ENCODE measurements at regions not wholly inside any gene's neighbourhood (a gene's known extent, or its start where the extent isn't known, plus 50 kb on each side); places are given as distances from the start of the nearest gene placed in this dataset.
A peak's percentile ranks its signal among the peaks of the same experiment; 100 is the strongest.

DNA sequence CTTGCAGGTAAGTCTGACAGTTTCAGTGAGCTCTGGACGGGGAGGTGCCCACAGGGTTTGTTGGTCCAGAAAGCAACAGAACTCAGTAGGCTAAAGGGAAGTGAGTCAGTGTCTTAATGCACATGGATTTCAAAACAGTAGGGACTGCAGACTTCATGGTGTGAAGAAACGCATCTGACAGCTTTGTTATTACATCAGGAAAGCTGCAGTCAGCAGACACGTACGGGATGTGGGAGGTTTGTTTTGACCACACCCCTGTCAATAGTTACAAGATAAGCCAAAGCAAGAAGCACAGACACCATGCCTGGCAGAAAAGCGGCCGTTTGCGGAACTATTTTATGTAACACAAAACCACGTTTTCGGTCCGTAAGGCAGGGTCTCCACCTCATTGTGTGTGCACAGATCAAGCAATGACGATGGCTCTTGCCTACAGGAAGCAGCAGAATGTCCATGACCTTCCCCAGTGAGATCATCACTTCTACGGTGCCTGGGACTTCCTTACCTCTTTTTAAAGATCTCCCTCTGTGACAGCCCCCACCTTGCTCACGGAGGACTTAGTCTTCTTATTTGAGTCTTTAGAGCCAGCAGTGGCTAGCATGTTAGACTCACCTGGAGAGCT, 58.2 kb upstream of the FTH1 start (continued):
- TF ChIP-seq IRF1 (CRISPR knock-in tag; IDR thresholded peaks at IDR 0.05; ENCODE audit: borderline replicate concordance) (0 out of 2 replicates have a peak, but pooled peaks have one; percentile 26), NCOA2 (IDR thresholded peaks at IDR 0.05; ENCODE audit: partially characterized antibody in 2 of 2) (no peak), ZNF212 (CRISPR knock-in tag; IDR thresholded peaks at IDR 0.05) (no peak), IRF2 (CRISPR knock-in tag; IDR thresholded peaks at IDR 0.05) (no peak), NR2F6 (CRISPR knock-in tag; IDR thresholded peaks at IDR 0.05) (no peak), TCF7 (IDR thresholded peaks at IDR 0.05; ENCODE audit: borderline replicate concordance) (peak; percentile 78; the same call in 1 of the 2 replicates), ZNF217 (CRISPR knock-in tag; IDR thresholded peaks at IDR 0.05) (peak; percentile 84; the same call in 1 of the 2 replicates), PHF8 (IDR thresholded peaks at IDR 0.05; ENCODE audit: borderline replicate concordance, low read length) (no peak), NR2C2 (CRISPR knock-in tag; IDR thresholded peaks at IDR 0.05) (no peak), NR2C2 (tag; IDR thresholded peaks at IDR 0.05) (peak; percentile 81), SIN3A (IDR thresholded peaks at IDR 0.05; ENCODE audit: borderline replicate concordance in 2 of 2, control insufficient read depth in 1 of 2, low read depth in 2 of 2, low read length in 2 of 2) (no peak; a peak in 1 of 4 replicates), ZNF707 (CRISPR knock-in tag; conservative IDR thresholded peaks at IDR 0.05) (no peak), HNRNPLL (IDR thresholded peaks at IDR 0.05; ENCODE audit: low read depth, low read length, poor library complexity, severe bottlenecking) (peak; percentile 32), MIER1 (IDR thresholded peaks at IDR 0.05; ENCODE audit: low read depth) (no peak), IFI16 (CRISPR knock-in tag; IDR thresholded peaks at IDR 0.05) (no peak), ZNF780A (CRISPR knock-in tag; IDR thresholded peaks at IDR 0.05) (no peak), NFIX (CRISPR knock-in tag; IDR thresholded peaks at IDR 0.05; ENCODE audit: low read depth) (no peak), GATA2 (CRISPR knock-in tag; IDR thresholded peaks at IDR 0.05) (peak; percentile 87)
- TF ChIP-seq, protein P1, sequence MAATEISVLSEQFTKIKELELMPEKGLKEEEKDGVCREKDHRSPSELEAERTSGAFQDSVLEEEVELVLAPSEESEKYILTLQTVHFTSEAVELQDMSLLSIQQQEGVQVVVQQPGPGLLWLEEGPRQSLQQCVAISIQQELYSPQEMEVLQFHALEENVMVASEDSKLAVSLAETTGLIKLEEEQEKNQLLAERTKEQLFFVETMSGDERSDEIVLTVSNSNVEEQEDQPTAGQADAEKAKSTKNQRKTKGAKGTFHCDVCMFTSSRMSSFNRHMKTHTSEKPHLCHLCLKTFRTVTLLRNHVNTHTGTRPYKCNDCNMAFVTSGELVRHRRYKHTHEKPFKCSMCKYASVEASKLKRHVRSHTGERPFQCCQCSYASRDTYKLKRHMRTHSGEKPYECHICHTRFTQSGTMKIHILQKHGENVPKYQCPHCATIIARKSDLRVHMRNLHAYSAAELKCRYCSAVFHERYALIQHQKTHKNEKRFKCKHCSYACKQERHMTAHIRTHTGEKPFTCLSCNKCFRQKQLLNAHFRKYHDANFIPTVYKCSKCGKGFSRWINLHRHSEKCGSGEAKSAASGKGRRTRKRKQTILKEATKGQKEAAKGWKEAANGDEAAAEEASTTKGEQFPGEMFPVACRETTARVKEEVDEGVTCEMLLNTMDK (IDR thresholded peaks at IDR 0.05; ENCODE audit: borderline replicate concordance, insufficient read depth, low read depth, low read length, poor library complexity, severe bottlenecking): no peak
- TF ChIP-seq, protein P2, sequence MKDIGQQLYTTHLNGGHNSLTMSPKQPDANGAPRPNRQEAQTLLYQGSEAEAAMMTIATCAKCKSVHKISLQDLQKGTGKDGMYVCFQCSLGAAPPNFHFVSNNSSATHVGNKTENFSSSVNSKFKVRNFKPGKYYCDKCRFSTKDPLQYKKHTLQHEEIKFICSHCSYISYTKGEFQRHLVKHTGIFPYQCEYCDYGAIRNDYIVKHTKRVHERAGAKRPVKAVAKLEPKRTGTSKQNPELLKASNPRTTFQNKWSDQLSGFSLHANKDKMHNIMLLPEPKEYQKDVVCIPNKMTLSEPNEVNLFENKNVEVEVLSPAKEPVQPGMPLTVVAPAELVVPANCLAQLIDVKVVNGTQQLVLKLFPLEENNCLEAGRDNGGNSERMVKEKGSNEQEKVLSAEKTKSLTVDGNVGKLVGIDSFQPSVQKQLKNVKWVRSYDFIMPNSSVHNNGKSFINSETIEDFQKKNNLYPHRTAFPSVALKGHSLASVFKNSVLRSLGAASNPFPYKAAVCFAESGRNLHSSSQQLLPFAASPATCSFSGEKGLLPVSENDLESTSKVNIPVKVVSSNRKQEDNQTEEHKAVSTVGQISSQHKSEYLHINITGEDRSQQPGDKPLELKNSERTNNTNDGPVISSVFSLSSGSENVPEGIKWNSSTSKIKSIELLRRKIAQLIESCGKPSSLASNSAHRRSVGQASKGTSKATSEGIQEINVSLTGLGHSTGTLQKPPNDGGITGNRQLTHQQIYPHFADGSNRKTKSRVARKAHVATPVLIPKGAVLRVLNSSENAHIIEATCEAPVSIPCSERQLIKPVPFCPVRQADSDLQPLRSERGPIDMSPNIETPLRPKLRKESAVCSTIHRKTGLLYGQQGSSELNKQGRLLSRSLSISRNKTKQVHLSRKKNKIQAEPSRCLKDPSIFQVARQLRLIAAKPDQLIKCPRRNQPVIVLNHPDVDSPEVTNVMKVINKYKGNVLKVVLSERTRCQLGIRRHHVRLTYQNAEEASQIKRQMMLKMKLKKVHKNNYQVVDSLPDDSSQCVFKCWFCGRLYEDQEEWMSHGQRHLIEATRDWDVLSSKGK (CRISPR knock-in tag; IDR thresholded peaks at IDR 0.05): no peak
- TF ChIP-seq, protein P3, sequence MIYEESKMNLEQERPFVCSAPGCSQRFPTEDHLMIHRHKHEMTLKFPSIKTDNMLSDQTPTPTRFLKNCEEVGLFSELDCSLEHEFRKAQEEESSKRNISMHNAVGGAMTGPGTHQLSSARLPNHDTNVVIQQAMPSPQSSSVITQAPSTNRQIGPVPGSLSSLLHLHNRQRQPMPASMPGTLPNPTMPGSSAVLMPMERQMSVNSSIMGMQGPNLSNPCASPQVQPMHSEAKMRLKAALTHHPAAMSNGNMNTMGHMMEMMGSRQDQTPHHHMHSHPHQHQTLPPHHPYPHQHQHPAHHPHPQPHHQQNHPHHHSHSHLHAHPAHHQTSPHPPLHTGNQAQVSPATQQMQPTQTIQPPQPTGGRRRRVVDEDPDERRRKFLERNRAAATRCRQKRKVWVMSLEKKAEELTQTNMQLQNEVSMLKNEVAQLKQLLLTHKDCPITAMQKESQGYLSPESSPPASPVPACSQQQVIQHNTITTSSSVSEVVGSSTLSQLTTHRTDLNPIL (CRISPR knock-in tag; IDR thresholded peaks at IDR 0.05): no peak
